ENCODE measurements at regions not wholly inside any gene's neighbourhood (a gene's known extent, or its start where the extent isn't known, plus 50 kb on each side); places are given as distances from the start of the nearest gene placed in this dataset.

GRCh38 chr6:68546620-68547019, 88.5 kb upstream of the ADGRB3 start:
- Histone ChIP-seq H3K9me3 (peaks cover 4% of the 10 kb centered on the region), H3K4me1 (no peaks in the 10 kb centered on the region), H3K27ac (no peak overlapping the region), H3K4me3 (no peak overlapping the region), H3K27me3 (ENCODE audit: insufficient read depth in 3 of 3, low read length in 2 of 3) (no peaks in the 10 kb centered on the region), H3K36me3 (ENCODE audit: insufficient read depth in 1 of 2, low read depth in 1 of 2) (no peaks in the 10 kb centered on the region)
- no peak for DNase-seq
- no peak for ATAC-seq
- TF ChIP-seq CTCF (IDR thresholded peaks at IDR 0.05): no peak
- WGBS, 3 donors: 68 to 85% (median 69%) methylated on average over 1 of the region's 1 CpG
- intact Hi-C loops (cut with DNase I): no loop called here

- Histone ChIP-seq H3K27ac (no peak overlapping the region), H3K4me1 (no peaks in the 10 kb centered on the region), H3K27me3 (ENCODE audit: insufficient read depth in 3 of 3, low read length in 2 of 3) (no peaks in the 10 kb centered on the region), H3K9me3 (peaks cover 4% of the 10 kb centered on the region), H3K36me3 (ENCODE audit: insufficient read depth in 1 of 2, low read depth in 1 of 2) (no peaks in the 10 kb centered on the region), H3K4me3 (no peak overlapping the region)
- intact Hi-C loops (cut with DNase I): no loop called here
- no peak for TF ChIP-seq CTCF (IDR thresholded peaks at IDR 0.05)
- ATAC-seq (no peak), DNase-seq (no peak)
- WGBS, 3 donors: 59 to 78% (median 67%) methylated on average over 3 of the region's 3 CpGs
Observed at GRCh38 chr6:68544450-68544849, 90.6 kb upstream of the ADGRB3 start.

GRCh38 chr6:68533339-68533795, 101.7 kb upstream of the ADGRB3 start:
- Histone ChIP-seq H3K9me3 (no peaks in the 10 kb centered on the region), H3K4me1 (no peaks in the 10 kb centered on the region), H3K27me3 (ENCODE audit: insufficient read depth in 3 of 3, low read length in 2 of 3) (no peaks in the 10 kb centered on the region), H3K36me3 (ENCODE audit: insufficient read depth in 1 of 2, low read depth in 1 of 2) (no peaks in the 10 kb centered on the region), H3K4me3 (no peak overlapping the region), H3K27ac (no peak overlapping the region)
- no peak for ATAC-seq
- TF ChIP-seq CTCF (IDR thresholded peaks at IDR 0.05): no peak
- peak in 1 of 2 donors; percentile 28 for DNase-seq
- WGBS, 3 donors: 83 to 87% (median 84%) methylated on average over 19 to 21 of the region's 21 CpGs
- intact Hi-C loops (cut with DNase I): no loop called here

DNA sequence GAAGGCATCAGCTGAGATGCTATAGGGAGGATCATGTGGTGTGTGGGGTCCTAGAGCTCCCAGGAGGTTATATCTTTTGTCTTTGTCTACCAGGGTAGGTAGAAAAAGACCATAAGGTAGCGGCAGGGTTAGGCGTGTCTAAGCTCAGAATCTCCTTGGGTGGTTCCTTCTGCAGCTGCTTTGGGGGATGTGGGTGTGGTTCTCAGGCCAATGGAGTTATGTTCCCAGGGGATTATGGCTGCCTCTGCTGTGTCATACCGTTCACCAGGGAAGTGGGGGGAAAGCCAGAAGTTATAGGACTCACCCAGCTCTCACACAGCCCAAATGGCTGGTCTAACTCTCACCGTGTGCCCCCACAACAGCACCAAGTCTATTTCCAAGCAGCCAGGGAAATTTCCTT, 107.4 kb upstream of the ADGRB3 start:
- no peaks in the 10 kb centered on the region for H3K27me3 ChIP-seq (ENCODE audit: insufficient read depth in 3 of 3, low read length in 2 of 3)
- H3K9me3 ChIP-seq: no peaks in the 10 kb centered on the region
- DNase-seq (no peak), ATAC-seq (no peak)
- 75 to 78% (median 75%) methylated on average over 4 of the region's 4 CpGs for WGBS, 3 donors
- no peaks in the 10 kb centered on the region for H3K36me3 ChIP-seq (ENCODE audit: insufficient read depth in 1 of 2, low read depth in 1 of 2)
- no peak overlapping the region for H3K27ac ChIP-seq
- H3K4me3 ChIP-seq: no peak overlapping the region
- no peaks in the 10 kb centered on the region for H3K4me1 ChIP-seq
- intact Hi-C loops (cut with DNase I): no loop called here
- no peak for TF ChIP-seq CTCF (IDR thresholded peaks at IDR 0.05)

DNA sequence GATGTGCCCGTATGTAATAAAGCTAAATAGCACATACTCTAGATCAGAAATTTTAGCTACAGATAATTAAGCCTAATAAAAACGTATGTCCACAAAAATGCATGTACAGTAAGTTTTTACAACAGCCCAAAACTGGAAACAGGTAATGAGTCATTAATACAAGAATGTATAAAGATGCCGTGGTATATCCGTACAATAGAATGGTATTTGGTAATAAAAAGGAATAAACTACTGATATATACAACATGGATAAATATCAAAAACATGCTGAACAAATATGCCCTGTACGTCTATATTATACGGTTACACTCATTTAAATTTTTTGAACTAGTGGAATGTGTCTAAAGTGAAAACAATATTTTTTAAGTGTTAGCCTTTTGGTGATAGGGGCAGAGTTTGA, 128.2 kb upstream of the ADGRB3 start:
- DNase-seq (no peak), ATAC-seq (no peak)
- TF ChIP-seq CTCF (IDR thresholded peaks at IDR 0.05): no peak
- intact Hi-C loops (cut with DNase I): no loop called here
- Histone ChIP-seq H3K4me3 (no peak overlapping the region), H3K27me3 (ENCODE audit: insufficient read depth in 3 of 3, low read length in 2 of 3) (no peaks in the 10 kb centered on the region), H3K4me1 (no peaks in the 10 kb centered on the region), H3K27ac (no peak overlapping the region), H3K36me3 (ENCODE audit: insufficient read depth in 1 of 2, low read depth in 1 of 2) (no peaks in the 10 kb centered on the region), H3K9me3 (no peaks in the 10 kb centered on the region)
- WGBS, 3 donors: 75 to 82% (median 81%) methylated on average over 6 of the region's 6 CpGs
